GM18505 (cell line): ENCODE measurements at regions not wholly inside any gene's neighbourhood (a gene's known extent, or its start where the extent isn't known, plus 50 kb on each side); places are given as distances from the start of the nearest gene placed in this dataset.

ENCODE experiments used
- ATAC-seq: cut with Tn5 transposase; IDR thresholded peaks from one replicate; pipeline ENCODE4 v1.9.1; 2021; ENCODE audit not compliant: unreplicated experiment
- POLR2A ChIP-seq: IDR thresholded peaks from 4 replicates; pipeline ENCODE4 v1.6.1; 2011; ENCODE audit warnings: borderline replicate concordance; ENCODE audit not compliant: insufficient read depth, insufficient read length; ENCODE audit errors: extremely low read depth

DNA sequence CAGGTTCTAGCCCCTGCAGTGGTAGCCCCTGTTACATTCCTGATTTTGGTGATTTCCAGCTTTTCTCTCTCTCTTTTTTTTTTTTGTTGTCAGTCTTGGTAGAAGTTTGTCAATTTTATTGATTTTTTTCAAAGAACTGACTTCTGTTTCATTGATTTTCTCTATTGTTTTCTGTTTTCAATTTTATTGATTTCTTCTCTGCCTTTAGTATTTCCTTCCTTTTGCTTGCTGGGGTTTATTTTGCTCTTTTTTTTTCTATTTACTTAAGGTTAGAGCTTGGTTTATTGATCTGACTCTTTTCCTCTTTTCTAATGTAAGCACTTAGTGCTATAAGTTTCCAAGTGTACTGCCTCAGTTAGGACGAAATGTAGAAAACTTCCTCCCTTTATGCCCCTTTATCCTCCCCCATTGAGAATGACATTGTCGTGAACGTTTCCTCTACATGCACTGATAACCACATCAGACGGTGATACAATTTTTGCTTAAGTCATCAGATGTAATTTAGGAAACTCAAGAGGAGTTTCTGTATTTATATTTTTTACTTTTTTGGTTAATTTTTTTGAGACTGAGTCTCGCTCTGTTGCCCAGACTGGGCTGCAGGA lies 81.1 kb upstream of the HS6ST1 start:
- TF ChIP-seq POLR2A = no peak
- no peak for ATAC-seq

DNA sequence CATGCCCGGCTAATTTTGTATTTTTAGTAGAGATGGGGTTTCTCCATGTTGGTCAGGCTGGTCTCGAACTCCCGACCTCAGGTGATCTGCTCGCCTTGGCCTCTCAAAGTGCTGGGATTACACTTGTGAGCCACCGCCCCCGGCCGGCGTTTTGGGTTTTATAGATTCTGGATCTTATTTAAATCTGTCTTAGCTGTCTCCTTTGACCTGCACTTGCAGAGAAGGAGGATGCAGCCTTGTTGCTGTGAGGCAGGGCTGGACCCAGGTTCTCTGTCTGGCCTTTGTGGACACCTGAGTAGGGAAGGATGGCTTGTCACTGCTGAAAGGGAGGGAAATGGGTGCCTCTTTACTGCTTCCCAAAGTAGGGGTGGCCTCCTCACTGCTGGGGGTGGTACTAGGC lies 83.0 kb upstream of the HS6ST1 start:
- no peak for ATAC-seq
- TF ChIP-seq POLR2A = no peak

DNA sequence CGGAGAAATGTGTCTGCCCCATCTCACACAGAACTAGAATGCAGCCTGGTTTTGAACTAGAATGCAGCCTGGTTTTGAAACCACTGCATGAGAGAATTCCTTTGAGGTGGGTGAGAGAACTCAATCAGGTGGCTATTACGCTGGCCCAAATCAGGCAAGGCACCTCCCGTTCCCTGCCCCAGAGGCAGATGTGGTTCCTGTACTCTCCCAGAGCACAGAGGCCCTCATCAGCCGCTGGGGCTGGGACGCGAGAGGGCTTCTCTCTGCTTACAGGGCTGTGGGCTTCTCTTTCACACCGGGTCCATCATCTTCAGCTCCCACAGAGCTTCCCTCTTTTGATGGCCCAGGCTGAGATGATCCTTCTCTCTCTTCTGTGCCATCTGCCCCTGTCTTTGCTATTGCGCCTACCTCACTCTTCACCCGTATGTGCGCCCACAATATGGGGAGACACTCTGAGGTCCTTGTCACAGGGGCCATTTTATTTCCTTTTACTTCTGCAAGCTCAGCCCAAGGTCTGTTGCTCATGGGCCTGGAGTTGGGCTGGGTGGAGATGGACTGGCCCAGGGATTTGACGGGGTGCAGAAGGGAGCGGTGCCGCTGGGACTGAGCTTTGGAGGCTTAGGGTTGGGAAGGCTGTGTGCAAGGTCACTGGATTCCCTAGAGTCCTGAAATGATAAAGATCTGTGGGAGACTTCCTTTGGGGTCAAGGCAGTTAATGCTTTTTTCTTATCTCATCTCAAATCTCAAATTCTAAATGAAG lies 84.4 kb upstream of the HS6ST1 start:
- ATAC-seq = no peak
- TF ChIP-seq POLR2A = no peak

DNA sequence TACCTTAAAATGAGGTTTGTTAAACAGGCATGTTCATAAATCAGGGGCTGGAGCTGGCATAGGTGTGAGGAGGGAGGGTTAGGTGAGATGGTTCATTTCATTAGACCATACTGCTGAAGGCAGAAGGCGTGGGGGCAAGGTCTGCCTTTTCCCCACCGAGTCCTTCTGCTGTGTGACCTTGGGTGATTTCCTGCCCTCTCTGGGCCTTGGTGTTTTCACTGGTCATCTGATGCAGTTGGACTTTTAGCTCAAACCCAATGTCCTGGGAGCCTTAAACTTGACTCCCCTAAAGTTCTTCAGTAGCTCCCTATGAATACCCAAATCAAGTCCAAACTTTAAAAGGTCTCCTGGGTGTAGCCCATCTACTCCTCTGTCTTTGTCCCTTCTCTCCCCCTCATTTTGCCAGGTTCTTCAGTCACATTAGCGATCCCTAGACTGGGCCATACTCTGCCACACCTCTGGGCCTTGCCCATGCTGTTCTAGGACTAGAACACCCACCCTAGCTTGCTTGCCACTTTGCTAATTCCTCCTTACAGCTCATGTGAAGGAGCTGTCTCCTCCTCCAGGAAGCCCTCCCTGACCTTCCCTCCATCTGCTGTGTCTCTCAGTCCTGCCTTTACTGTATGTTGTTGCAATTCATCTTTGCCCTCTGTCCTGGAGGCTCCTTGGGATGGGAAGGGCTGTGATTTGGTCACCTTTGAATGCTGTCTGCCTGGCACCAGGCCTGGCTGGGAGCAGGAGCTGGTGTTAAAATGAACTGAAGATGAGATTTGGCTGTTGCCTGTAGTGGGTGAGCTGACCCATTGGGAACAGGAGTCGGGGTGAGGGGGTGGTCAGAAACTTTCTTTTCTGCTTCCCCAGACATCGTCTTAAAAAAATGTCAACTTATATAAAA lies 85.4 kb upstream of the HS6ST1 start:
- no peak for TF ChIP-seq POLR2A
- ATAC-seq = no peak

DNA sequence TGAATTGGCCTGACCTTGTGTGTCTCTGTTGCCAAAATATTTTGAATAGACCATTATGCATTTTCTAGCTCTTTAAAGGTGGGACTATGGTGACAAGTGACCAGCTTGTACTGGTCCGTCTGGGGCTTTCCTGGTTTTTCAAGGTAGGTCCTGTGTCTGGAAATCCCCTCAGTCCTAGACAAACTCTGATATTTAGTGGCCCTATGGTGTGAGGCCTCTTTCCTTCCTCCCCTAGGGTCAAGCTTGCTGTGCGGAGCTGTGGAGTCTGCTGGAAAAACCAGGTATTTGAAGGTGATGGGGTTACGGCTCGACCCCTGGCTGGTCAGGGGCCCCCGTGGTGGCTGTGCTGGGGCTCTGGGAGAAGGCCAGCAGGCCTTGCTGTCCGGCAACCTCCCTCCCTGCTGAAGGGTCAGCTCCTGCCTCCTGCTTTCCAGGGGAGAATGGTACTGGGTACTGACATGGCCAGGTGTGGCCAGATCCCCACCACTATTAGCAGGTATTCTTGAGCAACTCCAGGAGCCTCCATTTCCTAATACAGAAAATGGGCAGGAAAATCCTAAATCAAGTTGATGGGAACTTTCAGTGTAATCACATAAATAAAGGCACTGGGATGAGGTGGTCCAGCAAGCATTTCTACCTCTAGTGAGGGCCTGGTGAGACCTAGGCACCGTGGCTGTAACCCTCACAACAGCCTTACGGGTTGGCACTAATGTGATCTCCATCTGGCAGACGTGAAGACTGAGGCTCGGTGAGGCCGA lies 86.2 kb upstream of the HS6ST1 start:
- no peak for ATAC-seq
- no peak for TF ChIP-seq POLR2A

DNA sequence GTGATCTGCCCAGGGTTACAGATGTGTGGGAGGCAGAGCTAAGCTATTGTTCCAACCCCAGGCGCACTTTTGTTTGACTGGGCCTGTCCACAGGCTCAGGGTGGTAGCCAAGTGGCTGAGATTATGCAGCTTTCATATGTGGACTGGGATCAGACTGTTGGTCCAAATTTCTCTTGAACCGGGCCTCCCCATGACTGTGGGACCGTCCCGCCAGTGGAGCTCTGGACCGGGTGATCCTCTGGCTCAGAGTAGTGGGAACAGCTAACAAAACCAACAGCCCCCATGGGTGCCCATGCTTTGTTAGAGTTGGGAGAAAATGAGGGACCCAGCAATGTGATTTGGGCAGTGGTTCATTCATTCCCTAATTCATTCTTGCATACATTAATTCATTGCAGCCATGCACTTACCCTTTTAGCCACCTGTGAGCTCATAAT lies 86.8 kb upstream of the HS6ST1 start:
- no peak for TF ChIP-seq POLR2A
- ATAC-seq = no peak

DNA sequence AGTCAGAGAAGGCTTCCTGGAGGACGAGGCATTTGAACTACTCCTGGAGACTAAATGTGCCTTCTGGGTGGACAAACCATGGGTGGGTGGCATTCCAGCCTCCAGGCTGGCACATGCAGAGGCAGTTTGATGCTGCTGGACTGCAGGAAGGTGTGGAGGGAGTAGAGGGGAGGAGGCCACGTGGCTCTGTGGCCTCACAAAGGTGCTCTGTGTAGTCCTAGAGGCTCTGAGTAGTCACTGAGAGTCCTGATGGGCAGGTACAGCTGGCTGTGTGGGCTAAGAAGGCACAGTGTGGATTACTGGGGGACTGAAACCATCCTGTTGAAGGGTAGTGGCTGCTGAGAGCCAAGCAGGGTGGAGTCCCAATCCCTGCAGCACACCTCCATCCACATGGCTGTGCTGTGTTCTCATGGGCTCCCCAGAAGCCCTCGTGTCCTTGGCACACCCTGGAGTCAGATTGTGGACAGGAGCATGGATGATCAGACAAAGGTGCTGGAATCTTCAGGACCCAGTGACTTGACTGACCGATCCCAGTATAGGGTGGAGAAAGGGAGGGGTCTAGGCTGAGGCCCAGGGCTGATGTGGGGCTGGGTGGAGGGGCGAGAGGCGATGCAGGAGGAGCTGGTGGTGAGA lies 87.4 kb upstream of the HS6ST1 start:
- no peak for TF ChIP-seq POLR2A
- no peak for ATAC-seq

DNA sequence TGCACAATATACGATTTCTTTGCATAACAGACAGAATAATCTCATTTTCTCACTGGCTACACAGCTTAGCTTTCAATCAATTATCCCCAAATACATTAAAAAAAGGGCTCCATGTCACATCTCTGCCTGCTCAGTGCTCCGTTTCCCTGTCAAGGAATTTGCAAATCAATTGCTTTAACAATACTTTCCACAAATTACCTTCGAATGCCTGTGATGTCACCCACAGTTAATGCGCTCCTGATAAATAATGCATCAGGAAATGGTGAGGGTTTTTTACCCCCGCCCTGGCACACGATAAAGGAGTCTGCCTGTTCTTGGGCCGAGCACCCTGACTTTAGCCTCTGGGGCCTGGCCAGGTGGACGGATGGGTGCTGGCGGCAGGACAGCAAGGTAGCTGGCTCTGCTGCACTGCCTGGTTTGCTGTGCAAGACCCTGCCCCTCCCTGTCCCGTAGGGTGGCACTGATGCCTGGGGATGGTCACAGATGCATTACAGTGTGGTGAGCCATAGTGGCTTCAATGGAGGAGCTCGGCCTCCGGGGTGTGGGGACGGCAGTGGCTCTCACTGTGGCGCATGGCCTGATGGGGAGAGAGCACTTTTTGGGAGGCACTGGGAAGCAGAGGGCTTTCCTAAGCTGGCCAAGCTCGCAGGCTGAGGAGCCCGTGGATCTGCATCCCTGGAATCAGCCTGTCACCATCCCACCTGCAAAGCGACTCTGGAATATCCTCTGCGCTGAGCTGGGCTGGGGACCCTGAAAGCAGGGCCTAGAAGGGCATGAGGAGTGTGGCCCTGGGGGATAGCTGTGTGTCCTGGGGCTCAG lies 88.3 kb upstream of the HS6ST1 start:
- no peak for ATAC-seq
- TF ChIP-seq POLR2A = no peak

DNA sequence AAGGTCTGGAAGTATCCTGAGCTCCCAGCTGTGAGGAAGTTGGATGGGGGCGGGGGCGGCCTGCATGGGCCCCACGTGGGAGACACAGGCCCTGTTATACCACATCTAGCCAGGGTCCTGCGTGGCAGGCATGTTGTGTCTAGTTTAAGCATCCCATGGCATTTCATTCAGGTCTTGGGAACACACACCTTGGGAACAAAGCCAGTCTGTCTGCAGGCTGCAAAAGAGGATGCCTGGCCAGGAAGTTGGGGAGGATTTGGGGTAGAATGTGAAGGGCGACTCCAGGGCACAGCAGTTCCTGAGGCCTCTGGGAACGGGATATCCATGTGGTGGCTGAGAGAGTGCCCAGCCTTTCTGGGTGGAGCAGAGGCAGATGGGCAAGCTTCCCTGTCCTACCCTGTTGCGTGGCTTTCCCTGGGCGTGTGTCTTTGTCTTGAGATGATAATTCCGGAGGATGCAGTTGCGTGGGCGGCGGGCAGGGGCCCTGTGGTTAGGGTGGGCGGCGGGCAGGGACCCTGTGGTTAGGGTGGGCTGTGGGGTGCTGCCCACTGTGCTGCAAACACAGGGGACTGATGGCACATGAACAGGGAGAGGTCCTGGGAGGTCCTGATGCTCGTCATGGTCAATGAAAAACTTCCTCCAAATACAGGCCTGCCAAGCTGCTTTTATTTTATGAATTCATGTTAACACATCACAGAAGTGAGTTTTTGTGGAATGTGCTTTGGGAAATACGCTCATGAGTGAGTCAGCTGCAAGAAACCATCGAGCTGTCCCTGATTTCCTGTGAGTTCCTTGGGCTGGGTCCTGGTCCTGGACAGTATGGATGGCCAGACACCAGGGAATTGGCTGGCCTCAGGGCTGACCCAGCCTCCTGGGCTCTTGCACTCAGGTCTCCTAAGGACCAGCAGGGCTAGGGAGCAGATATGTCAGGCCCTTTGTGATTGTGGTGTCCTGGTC lies 90.0 kb upstream of the HS6ST1 start:
- no peak for TF ChIP-seq POLR2A
- no peak for ATAC-seq

DNA sequence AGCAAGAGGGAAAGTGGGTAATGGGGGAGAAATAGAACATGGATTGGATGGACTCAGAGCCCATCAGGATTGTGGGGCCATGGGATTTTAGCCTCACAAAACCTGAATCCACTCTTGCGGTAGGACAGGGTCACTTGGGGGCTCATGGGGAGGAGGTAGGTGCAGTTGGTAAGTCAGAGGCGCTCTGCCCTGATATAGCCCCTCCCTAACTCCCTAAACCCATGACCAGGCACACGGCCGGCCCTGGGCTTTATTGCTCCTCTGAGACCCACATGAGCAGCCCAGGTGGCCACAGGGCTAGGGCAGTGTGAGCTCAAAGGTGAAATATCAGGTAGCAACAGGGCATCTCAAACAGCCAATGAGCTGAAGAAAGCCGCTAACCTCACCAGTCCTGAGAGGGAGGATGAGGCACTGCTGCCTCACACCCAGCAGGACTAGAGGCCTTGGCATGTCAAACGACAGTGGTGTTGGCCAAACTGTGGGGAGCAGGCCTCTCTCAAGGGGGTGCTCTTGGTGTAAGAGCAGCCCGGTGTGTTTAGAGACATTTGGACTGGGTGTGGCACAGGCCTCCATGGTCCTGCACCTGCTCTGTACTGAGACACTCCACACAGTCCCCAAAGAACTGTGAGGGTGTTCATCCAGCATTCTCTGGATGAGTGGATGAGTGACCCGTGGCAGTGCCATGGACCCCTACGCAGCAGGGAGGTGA lies 90.8 kb upstream of the HS6ST1 start:
- ATAC-seq = no peak
- no peak for TF ChIP-seq POLR2A
